HG02840 (cell line): ENCODE measurements at regions not wholly inside any gene's neighbourhood (a gene's known extent, or its start where the extent isn't known, plus 50 kb on each side); places are given as distances from the start of the nearest gene placed in this dataset.

Source experiments
- ATAC-seq: cut with Tn5 transposase; IDR thresholded peaks from one replicate; pipeline ENCODE4 v1.9.1; 2021; ENCODE audit warnings: mild to moderate bottlenecking, moderate library complexity, moderate number of reproducible peaks; ENCODE audit not compliant: unreplicated experiment, low FRiP score

DNA sequence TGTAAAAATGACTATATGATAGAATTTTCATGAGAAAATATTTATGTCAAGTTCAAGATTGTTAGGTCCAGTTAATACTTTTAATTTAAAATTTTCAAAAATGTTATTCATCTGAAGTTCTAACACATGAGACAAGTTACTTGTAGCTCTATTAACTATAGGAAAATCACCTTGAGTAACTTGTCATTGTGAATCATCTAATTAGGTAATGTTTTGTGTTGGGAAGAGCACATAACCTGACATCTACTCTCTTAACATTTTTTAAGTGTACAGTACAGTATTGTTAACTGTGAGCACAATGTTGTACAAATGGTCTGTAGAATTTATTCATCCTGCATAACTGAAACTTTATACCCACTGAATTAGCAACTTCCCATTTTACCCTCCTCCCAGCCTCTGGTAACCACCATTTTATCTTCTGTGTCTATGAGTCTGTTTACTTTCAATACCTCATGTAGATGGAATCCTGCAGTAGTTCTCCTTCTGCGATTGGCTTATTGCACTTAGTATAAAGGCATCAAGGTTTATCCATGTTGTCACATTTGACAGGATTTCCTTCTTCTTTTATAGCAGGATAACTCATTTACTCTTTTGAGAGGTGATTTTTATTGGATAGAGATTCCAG is 54.6 kb downstream of the ARL4A start:
- no peak for ATAC-seq

DNA sequence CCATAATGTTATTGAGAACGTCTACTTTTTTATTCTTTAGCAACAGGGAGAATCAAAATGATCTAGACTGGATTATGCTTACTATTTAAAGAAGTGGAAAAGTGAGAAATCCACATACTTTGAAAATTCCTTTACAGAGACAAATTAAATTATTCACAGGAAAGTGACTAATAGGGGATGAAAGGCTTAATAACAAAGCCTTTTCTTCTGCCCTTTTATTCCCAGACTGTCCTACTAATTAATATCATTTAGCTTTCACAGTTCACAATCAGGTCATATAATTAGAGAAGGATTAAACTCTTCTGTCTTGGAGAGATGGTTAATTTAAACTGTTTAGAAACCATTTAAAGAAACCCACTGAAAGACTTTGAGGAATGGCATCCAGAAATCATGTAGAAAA is 58.8 kb downstream of the ARL4A start:
- no peak for ATAC-seq

DNA sequence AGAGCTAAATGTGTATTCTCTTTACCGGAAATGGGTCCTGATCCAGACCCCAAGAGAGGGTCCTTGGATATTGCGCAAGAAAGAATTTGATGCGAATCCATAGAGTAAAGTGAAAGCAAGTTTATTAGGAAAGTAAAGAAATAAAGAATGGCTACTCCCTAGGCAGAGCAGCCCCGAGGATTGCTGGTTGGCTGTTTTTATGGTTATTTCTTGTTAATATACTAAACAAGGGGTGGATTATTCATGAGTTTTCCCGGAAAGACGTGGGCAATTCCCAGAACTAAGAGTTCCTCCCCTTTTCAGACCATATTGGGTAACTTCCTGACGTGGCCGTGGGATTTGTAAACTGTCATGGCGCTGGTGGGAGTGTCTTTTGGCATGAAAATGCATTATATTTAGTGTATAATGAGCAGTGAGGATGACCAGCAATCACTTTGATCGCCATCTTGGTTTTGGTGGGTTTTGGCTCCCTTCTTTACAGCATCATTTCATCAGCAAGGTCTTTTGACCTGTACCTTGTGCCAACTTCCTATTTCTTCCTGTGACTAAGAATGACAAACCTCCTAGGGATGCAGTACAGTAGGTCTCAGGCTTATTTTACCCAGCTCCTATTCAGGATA is 60.4 kb downstream of the ARL4A start:
- no peak for ATAC-seq

DNA sequence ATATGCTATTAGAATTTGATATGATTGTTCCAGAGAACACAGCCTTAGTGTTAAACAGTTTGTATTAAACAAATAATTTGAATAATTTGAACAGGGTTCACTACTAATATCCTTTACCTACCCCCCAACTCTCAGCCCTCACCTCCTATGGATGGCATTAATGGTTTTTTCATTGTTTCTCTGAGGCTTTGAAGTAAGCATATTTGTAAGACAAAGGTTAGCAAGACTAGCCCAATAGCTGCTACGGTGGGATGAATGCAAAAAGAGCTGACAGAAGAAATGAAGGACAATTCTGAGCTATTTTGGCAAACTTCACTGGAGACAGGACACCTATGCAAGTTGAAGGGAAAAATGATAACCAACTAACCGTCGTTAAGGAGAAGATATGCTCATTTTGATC is 61.6 kb downstream of the ARL4A start:
- no peak for ATAC-seq

DNA sequence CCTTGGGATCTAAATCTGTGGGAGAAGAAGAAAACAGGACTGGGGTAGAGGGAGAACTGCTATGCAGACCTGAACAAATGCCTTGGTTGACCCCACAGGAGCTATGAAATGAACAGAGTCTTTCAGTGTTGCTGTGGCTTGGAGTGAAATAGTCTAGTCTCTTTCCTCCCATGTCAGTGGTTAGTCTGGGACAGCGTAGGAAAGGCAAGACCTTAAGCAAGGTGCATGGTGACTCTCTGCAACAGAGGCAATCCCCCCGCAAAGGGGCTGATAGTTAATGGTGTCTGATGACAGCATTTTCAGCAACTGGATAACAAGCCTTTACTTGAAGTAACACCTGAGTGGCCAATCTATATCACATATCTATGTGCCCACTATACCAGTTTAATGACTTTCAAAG is 62.3 kb downstream of the ARL4A start:
- ATAC-seq: no peak

DNA sequence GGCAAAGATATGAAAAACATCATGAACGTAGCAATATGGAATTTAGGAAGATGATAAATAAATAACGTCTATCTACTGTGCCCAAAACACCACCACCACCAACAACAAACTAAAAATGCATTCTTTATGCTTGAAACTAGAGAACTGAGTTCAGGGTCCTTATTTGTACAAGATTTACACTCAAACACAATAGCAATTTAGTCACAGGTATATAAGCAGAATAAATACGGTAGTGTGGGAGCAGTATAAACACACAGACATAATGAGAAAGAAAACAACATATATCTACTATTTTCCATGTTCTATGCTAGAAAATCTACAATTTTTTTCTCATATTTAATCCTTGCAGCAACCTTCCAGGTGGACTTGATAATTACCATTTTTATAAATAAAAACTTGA is 64.3 kb downstream of the ARL4A start:
- no peak for ATAC-seq

DNA sequence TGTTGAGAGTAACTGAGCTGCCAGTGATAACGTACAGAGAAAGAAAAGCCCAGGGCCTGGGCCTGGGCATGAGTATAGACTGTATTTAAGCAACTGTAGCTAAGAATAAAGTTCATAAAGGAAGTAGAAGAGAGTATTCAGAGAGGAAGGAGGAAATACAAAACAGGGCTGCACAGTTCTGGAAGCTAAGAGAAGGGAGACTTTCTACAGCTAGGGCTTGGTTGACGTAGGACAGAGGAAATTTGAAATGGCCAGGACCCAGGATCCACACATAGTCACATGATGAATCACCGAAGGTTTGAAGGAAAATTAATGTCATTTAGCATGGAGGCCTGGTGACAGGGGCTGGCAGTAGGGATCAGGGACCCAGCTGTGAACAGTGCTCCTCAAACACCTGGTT is 66.7 kb downstream of the ARL4A start:
- ATAC-seq: no peak

DNA sequence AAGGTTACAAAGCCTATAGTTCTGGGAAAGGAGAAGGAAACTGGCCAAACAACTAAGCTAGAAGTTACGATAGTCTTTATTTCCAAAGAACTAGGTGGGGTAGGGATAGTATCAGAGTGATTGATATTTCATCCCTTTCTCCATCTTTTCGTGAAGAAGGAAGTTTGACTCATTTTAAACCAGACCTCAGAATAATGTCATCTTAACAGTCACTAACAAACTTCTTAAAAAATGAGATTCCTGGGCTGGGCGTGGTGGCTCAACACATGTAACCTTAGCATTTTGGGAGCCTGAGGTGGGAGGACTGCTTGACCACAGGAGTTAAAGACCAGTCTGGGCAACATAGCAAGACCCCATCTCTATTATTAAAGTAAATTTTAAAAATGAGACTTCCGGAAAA is 69.4 kb downstream of the ARL4A start:
- ATAC-seq: no peak

DNA sequence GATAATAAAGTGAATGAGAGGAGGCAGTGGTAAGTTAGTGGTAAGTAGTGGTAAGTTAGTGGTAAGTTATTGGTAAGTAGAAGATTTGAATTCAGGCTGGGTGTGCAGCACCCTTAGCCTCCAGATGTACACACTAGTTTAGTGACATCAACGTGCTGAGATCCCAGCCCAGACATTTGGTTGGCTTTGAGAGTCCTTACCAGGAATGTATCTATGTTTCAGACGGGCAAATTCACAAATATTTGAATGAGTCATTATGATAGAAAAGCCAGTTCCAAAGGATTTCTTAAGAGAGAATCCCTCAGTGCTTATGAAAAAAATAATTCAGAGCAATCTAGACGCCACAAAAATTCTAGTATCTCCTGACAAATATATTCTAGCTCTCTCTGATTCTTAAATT is 70.0 kb downstream of the ARL4A start:
- ATAC-seq: no peak

DNA sequence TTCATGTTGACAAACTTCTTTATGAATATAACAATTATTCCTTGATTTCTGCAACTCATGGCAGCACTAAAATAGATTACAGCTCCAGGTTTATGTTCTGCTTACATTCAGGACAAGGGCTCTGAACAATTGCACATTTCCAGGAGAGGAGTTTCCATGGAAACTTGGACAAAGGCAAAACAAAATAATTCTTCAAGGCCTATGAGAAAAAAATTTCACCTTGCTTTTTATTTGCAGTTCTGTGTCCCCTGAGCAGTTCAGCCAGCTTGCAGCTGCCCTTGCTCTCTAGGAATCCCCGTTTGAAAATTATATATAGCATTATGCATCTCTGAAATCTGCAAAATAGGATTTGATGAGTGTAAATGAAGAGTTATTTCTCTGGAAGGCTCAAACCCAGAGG is 71.7 kb downstream of the ARL4A start:
- no peak for ATAC-seq

DNA sequence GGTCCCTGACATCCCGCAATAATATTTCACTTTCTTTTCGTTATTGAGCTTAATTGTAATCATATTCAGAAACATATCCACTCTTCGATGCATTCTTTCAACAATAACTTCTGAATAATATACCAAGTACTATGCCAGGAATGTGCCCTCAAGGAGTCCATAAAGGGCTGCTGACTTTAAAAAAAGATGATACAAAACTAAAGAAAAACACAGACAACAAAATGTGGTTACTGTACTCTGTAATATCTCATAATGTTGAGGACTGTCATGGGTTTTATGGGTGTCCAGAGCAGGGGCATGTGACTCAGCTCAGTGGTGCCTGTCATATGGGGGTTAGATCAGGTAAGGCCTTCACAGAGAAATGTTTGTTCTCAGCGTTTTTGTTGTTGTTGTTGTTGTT is 73.7 kb downstream of the ARL4A start:
- ATAC-seq: no peak

DNA sequence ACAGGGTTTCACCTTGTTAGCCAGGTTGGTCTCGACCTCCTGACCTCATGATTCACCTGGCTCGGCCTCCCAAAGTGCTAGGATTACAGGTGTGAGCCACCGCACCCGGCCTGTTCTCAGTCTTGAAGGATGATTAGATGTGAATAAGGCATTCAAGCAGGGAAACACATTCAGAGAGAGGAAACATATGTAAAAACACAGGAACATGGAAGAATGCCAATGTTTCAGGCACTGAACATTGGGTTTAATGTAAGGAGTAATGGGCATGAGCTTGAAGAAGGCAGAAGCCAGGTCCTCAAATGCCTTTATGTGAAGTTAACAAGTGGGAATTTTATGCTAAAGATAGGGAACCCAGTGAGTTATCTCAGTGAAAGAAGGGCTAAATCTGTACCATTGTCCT is 74.3 kb downstream of the ARL4A start:
- no peak for ATAC-seq

DNA sequence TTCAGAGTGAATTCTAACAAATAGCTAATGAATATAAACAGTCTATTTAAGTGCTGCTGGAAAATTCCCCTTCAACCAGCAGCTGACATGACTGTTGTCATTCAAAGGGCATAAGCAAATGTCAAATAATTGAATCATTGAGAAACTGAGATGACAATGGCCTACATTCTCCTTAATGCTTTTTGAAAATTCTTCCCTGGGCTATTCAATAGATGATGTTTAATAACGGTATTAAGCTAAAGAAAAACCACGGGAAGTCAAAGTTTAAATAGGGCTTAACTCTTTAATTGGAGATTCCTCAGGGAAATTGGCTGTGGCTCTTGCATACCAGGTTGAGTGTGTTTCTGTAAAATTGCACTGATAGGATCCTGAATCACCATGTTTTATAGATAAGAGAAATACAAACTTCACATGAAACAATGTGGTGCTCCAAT is 77.0 kb downstream of the ARL4A start:
- no peak for ATAC-seq

DNA sequence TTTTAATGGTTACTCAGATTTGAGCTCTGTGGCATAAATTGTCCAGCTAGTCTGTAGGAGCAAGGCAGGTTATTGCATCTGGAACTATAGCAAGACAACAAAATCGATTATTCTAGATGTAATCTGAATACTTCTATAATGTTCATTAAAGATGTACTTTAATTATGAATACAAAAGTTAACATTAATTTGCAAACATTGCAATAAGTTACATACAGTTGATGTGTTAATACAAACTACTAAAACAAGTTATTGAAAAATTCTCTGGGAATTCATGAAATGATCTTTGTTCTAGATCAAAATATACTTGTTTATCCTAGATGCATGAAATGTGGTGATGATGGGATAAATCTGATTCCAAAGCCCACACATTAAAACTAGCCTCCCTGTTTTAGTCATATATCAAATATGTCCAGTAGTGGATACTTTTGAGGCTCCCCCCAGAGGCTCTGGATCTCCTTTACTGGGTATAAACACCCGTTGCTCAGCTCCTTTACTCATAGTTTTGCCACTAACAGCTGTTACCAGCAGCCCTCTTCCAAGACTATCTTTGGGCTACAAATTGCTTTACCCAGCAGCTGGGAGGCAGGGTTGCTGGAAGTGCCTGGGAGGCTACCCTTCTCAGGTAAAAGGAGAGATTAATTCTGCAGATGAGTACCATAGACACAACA is 78.1 kb downstream of the ARL4A start:
- no peak for ATAC-seq

DNA sequence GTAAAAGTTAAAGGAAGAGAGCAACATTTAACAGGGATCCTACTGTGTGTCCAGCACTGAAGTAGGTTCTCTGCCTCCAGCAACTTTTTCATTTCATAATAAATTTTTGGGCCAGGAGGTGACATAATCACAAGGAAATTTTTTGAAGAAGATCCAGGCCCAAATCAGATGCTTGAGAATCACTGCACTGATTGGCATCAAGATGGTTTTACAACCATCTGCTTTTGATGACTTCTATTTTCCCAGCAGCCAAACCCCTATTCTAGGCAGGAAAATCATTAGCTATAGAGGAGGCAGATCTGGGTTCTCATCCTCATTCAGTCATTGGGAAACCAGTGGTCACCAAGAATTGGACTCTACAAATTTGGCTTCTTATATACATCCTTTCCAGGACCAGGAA is 79.0 kb downstream of the ARL4A start:
- ATAC-seq: no peak

DNA sequence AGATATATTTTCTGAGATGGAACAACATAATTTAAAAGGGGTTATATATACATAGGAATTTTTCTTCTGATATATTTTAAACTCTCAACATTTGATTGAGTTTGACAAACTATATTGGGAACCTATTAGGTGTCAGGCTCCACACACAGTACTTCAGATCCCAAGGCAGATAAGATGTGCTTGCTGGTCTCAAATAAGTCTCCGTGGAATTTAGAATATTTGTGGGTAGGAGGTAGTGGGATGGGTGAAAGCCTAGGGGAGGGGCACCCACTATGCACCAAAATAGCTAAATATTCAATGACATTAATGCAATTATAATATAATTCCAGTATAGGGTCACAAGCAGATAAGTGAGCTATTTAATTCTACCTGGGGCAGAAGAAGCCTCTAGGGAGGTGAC is 81.5 kb downstream of the ARL4A start:
- ATAC-seq: no peak

DNA sequence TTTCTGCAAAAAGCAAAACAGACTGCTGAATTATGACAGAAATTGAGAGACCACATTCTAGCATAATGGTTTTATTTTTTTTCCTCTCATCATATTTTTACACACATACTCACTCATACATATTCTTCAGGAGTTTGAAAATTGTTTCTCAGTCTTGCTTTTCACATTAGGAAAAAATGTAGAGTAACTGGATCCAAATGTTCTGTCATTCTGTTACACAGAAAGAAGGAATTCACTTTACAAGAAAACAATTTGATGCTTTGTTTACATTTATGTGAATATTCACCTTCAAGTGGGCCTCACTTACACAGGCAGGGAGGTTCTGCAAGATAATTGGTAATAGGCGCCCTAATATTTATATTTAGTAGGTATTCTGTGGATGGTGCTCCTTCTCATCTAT is 82.0 kb downstream of the ARL4A start:
- ATAC-seq: no peak

DNA sequence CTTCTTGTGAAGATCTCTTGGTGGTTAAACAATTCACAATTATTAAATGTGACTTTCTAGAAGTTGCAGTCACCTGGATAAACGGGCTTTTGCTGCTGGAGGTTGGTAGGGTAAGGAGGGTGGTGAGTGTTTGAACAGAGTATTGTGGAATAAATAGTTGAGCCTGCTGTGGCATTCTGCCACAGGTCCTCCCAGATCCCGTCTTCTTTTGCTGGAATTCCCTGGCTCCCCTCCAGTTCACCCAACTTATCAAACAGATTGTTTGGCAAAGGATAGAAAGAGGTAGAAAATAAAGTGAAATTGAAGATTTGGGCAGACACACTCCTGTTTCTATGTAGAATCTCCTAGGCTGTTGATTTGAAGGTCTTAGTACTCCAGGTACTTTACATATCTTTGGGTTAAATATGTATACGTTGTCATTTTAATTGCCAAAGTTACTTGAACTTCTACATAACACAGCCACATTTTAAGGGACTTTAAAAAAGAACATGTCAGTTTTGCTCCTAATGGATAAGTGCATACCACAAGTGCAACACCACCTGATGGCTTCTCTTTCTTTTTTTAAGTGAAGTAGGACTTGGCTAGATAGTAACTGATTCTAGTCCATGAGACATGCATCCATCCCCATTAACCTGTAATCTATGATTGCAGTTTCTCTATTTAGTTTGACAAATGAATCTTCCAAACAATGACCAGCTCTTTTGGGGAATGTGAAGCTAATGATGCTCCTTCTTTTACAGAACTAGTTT is 83.0 kb downstream of the ARL4A start:
- ATAC-seq: no peak

DNA sequence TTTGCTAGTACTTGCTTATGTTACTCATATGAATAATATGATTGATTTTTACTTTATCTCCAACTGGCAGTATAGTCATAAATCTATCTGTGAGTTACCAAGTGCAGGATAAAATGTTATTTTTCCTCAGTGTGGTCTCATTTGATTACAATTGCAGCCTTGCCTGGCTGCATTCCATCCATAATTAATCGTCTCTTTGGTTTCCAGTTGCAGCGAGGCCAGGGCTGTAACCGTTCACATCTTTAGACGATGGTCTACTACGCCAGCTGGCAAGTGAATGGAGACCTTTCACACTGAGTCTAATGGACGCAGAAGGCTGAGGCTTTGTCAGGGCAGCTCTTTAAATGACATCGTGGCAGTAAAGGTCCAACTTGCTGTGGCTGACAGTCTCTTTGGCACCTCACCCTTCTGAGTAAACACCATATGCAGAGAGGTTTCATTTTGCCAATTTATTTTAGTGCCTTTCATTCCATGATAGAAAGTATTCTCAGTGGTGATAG is 84.0 kb downstream of the ARL4A start:
- ATAC-seq: no peak

DNA sequence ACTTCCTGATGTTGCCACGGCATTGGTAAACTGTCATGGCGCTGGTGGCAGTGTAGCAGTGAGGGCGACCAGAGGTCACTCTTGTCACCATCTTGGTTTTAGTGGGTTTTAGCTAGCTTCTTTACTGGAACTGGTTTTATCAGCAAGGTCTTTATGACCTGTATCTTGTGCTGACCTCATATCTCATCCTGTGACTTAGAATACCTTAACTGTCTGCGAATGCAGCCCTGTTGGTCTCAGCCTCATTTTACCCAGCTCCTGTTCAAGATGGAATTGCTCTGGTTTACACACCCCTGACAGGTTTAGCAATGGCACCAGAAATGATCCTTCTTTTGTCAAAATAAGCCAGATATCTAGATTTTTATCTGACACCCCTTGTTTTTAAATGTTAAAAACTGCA is 85.3 kb downstream of the ARL4A start:
- no peak for ATAC-seq

DNA sequence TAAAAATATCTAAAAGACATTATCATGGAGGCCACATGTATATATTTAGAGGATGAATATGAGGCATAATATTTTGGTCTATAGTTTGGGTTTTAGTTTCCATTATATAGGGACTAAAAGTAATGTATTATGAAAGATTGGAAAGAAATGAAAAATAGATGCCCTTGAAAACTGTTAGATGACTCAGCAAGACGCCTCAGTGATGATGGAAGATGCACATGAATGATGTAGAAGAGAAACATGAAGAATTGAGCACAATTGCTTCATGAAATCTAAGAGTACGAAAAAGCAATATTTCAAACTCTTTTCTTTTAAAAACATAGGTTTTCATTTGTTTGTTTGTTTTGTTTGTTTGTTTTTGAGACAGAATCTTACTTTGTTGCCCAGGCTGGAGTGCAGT is 89.8 kb downstream of the ARL4A start:
- no peak for ATAC-seq
